HepG2 (cell line): ENCODE measurements at regions not wholly inside any gene's neighbourhood (a gene's known extent, or its start where the extent isn't known, plus 50 kb on each side); places are given as distances from the start of the nearest gene placed in this dataset.
A peak's percentile ranks its signal among the peaks of the same experiment; 100 is the strongest.

Experiments used
- ADNP ChIP-seq: sonication (generic); formaldehyde crosslinking; IDR thresholded peaks from 2 replicates; pipeline ENCODE4 v1.4.0; 2020; ENCODE audit warnings: missing genetic modification reagents
- EP300 ChIP-seq, 3 experiments: sonication (generic) in 1 of 3; formaldehyde crosslinking in 1 of 3; IDR thresholded peaks; 2 replicates each; pipeline versions ENCODE4 v1.5.1 to v1.6.1; 2011 to 2020; ENCODE audit warnings: low read depth in 2 of 3, low read length in 2 of 3, borderline replicate concordance in 1 of 3, improper control_type of control experiment in 1 of 3, mild to moderate bottlenecking in 1 of 3, missing genetic modification reagents in 1 of 3, moderate library complexity in 1 of 3
- FOXA3 ChIP-seq: IDR thresholded peaks from 2 replicates; pipeline ENCODE4 v1.6.1; 2016; ENCODE audit warnings: missing genetic modification reagents, missing compliant biosample characterization
- HNF4A ChIP-seq: sonication (generic); formaldehyde crosslinking; IDR thresholded peaks from 2 replicates; pipeline ENCODE4 v1.4.0; 2020; ENCODE audit warnings: missing genetic modification reagents
- HOXA9 ChIP-seq: sonication (generic); formaldehyde crosslinking; IDR thresholded peaks from 2 replicates; pipeline ENCODE4 v1.8.1; 2022; ENCODE audit warnings: missing genetic modification reagents, mild to moderate bottlenecking, moderate library complexity, borderline replicate concordance
- ISX ChIP-seq: sonication (generic); formaldehyde crosslinking; conservative IDR thresholded peaks from 2 replicates; pipeline ENCODE4 v1.5.0; 2020; ENCODE audit warnings: missing genetic modification reagents
- KDM5A ChIP-seq: fragments of 200-600 bp; sonication (generic); IDR thresholded peaks from 2 replicates; pipeline ENCODE4 v1.7.0; 2018; ENCODE audit warnings: antibody characterized with exemption, mild to moderate bottlenecking, low read length, borderline replicate concordance
- LCORL ChIP-seq, 2 experiments: fragments of 450-650 bp in 1 of 2; sonication (generic) in 1 of 2; formaldehyde crosslinking in 1 of 2; IDR thresholded peaks; 2 replicates each; pipeline versions ENCODE4 v1.5.0 to v1.6.1; 2017 to 2020; ENCODE audit warnings: antibody characterized with exemption in 1 of 2, missing genetic modification reagents in 1 of 2
- MAFG ChIP-seq: sonication (generic); formaldehyde crosslinking; IDR thresholded peaks from 2 replicates; pipeline ENCODE4 v1.5.1; 2020; ENCODE audit warnings: mild to moderate bottlenecking, missing genetic modification reagents
- MAFK ChIP-seq, 2 experiments: IDR thresholded peaks in 1 of 2; conservative IDR thresholded peaks in 1 of 2; 2 replicates each; pipeline ENCODE4 v1.6.1; 2011; ENCODE audit warnings: improper control_type of control experiment in 2 of 2, low read length in 2 of 2
- MEF2D ChIP-seq: sonication (generic); formaldehyde crosslinking; IDR thresholded peaks from 2 replicates; pipeline ENCODE4 v1.5.1; 2020; ENCODE audit warnings: mild to moderate bottlenecking, missing genetic modification reagents
- MEIS2 ChIP-seq: sonication (generic); formaldehyde crosslinking; IDR thresholded peaks from 2 replicates; pipeline ENCODE4 v1.9.0; 2021; ENCODE audit warnings: mild to moderate bottlenecking, missing genetic modification reagents
- NFYB ChIP-seq: sonication (generic); formaldehyde crosslinking; IDR thresholded peaks from 2 replicates; pipeline ENCODE4 v1.4.0; 2020; ENCODE audit warnings: missing genetic modification reagents
- NR2F6 ChIP-seq, 2 experiments: IDR thresholded peaks; 2 replicates each; pipeline ENCODE4 v1.6.1; 2016; ENCODE audit warnings: antibody characterized with exemption in 1 of 2, mild to moderate bottlenecking in 1 of 2
- PPARG ChIP-seq: conservative IDR thresholded peaks from 2 replicates; pipeline ENCODE4 v1.6.1; 2016; ENCODE audit warnings: missing biosample characterization, missing genetic modification reagents
- RXRB ChIP-seq: IDR thresholded peaks from 2 replicates; pipeline ENCODE4 v1.6.1; 2016; ENCODE audit warnings: borderline replicate concordance, missing genetic modification reagents, missing compliant biosample characterization
- SOX13 ChIP-seq, 3 experiments: fragments of 450-650 bp in 1 of 3; sonication (generic) in 1 of 3; formaldehyde crosslinking in 1 of 3; IDR thresholded peaks in 2 of 3; conservative IDR thresholded peaks in 1 of 3; 2 replicates each; pipeline versions ENCODE4 v1.5.0 to v1.6.1; 2016 to 2020; ENCODE audit warnings: antibody characterized with exemption in 1 of 3, mild to moderate bottlenecking in 1 of 3, missing compliant biosample characterization in 1 of 3, missing genetic modification reagents in 1 of 3, moderate library complexity in 1 of 3
- SP5 ChIP-seq: IDR thresholded peaks from 2 replicates; pipeline ENCODE4 v1.6.1; 2016; ENCODE audit warnings: low read depth, borderline replicate concordance
- U2AF2 ChIP-seq: fragments of 200-400 bp; formaldehyde crosslinking; IDR thresholded peaks from 2 replicates; pipeline ENCODE4 v1.6.1; 2017; ENCODE audit warnings: low read depth, mild to moderate bottlenecking, low read length
- ZNF776 ChIP-seq: sonication (generic); formaldehyde crosslinking; IDR thresholded peaks from 2 replicates; pipeline ENCODE4 v1.4.0; 2020; ENCODE audit warnings: mild to moderate bottlenecking, missing genetic modification reagents
- ZNF839 ChIP-seq: sonication (generic); formaldehyde crosslinking; IDR thresholded peaks from 2 replicates; pipeline ENCODE4 v1.4.0; 2020; ENCODE audit warnings: missing genetic modification reagents, mild to moderate bottlenecking, borderline replicate concordance
- TF ChIP-seq, protein P1 (sequence below): sonication (generic); formaldehyde crosslinking; IDR thresholded peaks from 2 replicates; pipeline ENCODE4 v1.4.0; 2020; ENCODE audit warnings: missing genetic modification reagents; ENCODE audit errors: not compliant biosample characterization
- TF ChIP-seq, protein P2 (sequence below): sonication (generic); formaldehyde crosslinking; IDR thresholded peaks from 2 replicates; pipeline ENCODE4 v1.4.0; 2020; ENCODE audit warnings: missing genetic modification reagents
- TF ChIP-seq, protein P3 (sequence below): sonication (generic); formaldehyde crosslinking; IDR thresholded peaks from 2 replicates; pipeline ENCODE4 v1.8.0; 2022; ENCODE audit warnings: mild to moderate bottlenecking, missing genetic modification reagents, borderline replicate concordance
- TF ChIP-seq, protein P4 (sequence below): sonication (generic); formaldehyde crosslinking; IDR thresholded peaks from 2 replicates; pipeline ENCODE4 v1.4.0; 2020; ENCODE audit warnings: missing genetic modification reagents

DNA sequence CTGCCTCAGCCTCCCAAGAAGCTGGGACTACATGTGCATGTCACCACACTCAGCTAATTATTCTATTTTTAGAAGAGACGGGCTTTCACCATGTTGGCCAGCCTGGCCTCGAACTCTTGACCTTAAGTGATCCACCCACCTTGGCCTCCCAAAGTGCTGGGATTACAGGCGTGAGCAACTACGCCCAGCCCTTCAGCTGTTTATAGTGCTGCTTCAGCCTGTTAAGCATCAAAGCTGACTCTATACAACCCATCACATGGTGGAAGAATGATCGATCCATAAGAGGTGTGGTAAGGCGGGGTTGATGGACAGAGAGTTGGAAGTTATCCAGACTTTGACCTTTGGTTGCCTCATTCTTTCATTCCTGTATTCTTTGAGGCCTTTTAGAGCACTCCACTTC, 56.2 kb upstream of the RAPGEF2 start (continued):
- TF ChIP-seq, protein P1, sequence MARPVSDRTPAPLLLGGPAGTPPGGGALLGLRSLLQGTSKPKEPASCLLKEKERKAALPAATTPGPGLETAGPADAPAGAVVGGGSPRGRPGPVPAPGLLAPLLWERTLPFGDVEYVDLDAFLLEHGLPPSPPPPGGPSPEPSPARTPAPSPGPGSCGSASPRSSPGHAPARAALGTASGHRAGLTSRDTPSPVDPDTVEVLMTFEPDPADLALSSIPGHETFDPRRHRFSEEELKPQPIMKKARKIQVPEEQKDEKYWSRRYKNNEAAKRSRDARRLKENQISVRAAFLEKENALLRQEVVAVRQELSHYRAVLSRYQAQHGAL (CRISPR knock-in tag) = no peak
- TF ChIP-seq MAFG = no peak
- peak; percentile 15 to 77; a peak in 2 of 4 replicates for TF ChIP-seq EP300 (IDR thresholded peaks at IDR 0.05; ENCODE audit: low read depth in 2 of 2, low read length in 2 of 2)
- TF ChIP-seq EP300 (CRISPR knock-in tag; IDR thresholded peaks at IDR 0.05; ENCODE audit: borderline replicate concordance) = no peak; the same call in 1 of the 2 replicates
- no peak for TF ChIP-seq MAFK (conservative IDR thresholded peaks at IDR 0.05 in 1 of 2, IDR thresholded peaks at IDR 0.05 in 1 of 2; ENCODE audit: low read length in 2 of 2)
- TF ChIP-seq KDM5A = no peak
- TF ChIP-seq HNF4A (CRISPR knock-in tag) = peak; percentile 90
- peak; percentile 63 for TF ChIP-seq PPARG
- TF ChIP-seq, protein P2, sequence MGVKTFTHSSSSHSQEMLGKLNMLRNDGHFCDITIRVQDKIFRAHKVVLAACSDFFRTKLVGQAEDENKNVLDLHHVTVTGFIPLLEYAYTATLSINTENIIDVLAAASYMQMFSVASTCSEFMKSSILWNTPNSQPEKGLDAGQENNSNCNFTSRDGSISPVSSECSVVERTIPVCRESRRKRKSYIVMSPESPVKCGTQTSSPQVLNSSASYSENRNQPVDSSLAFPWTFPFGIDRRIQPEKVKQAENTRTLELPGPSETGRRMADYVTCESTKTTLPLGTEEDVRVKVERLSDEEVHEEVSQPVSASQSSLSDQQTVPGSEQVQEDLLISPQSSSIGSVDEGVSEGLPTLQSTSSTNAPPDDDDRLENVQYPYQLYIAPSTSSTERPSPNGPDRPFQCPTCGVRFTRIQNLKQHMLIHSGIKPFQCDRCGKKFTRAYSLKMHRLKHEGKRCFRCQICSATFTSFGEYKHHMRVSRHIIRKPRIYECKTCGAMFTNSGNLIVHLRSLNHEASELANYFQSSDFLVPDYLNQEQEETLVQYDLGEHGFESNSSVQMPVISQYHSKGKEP = no peak
- no peak for TF ChIP-seq ISX
- peak; percentile 69 for TF ChIP-seq FOXA3 (CRISPR knock-in tag)
- TF ChIP-seq ZNF839 (CRISPR knock-in tag) = no peak
- no peak for TF ChIP-seq NFYB (CRISPR knock-in tag)
- TF ChIP-seq SOX13 (IDR thresholded peaks at IDR 0.05) = no peak
- TF ChIP-seq SOX13 (CRISPR knock-in tag; conservative IDR thresholded peaks at IDR 0.05 in 1 of 2, IDR thresholded peaks at IDR 0.05 in 1 of 2) = peak in 1 of 2 experiments; percentile 85; a peak in 2 of 4 replicates
- no peak for TF ChIP-seq HOXA9 (CRISPR knock-in tag)
- TF ChIP-seq NR2F6 (IDR thresholded peaks at IDR 0.05) = peak; percentile 74
- peak; percentile 74 for TF ChIP-seq NR2F6 (CRISPR knock-in tag; IDR thresholded peaks at IDR 0.05)
- TF ChIP-seq SP5 (CRISPR knock-in tag) = peak; percentile 98
- peak; percentile 82 for TF ChIP-seq RXRB (CRISPR knock-in tag)
- TF ChIP-seq, protein P3, sequence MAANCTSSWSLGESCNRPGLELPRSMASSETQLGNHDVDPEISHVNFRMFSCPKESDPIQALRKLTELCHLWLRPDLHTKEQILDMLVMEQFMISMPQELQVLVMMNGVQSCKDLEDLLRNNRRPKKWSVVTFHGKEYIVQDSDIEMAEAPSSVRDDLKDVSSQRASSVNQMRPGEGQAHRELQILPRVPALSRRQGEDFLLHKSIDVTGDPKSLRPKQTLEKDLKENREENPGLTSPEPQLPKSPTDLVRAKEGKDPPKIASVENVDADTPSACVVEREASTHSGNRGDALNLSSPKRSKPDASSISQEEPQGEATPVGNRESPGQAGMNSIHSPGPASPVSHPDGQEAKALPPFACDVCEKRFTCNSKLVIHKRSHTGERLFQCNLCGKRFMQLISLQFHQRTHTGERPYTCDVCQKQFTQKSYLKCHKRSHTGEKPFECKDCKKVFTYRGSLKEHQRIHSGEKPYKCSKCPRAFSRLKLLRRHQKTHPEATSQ (CRISPR knock-in tag) = peak; percentile 71; the same call in 1 of the 2 replicates
- TF ChIP-seq LCORL (IDR thresholded peaks at IDR 0.05) = no peak
- TF ChIP-seq LCORL (CRISPR knock-in tag; IDR thresholded peaks at IDR 0.05) = peak; percentile 60; the same call in 1 of the 2 replicates
- TF ChIP-seq U2AF2 = no peak
- 0 out of 2 replicates have a peak, but pooled peaks have one; percentile 60 for TF ChIP-seq ADNP (CRISPR knock-in tag)
- TF ChIP-seq, protein P4, sequence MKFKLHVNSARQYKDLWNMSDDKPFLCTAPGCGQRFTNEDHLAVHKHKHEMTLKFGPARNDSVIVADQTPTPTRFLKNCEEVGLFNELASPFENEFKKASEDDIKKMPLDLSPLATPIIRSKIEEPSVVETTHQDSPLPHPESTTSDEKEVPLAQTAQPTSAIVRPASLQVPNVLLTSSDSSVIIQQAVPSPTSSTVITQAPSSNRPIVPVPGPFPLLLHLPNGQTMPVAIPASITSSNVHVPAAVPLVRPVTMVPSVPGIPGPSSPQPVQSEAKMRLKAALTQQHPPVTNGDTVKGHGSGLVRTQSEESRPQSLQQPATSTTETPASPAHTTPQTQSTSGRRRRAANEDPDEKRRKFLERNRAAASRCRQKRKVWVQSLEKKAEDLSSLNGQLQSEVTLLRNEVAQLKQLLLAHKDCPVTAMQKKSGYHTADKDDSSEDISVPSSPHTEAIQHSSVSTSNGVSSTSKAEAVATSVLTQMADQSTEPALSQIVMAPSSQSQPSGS = peak; percentile 43; the same call in 1 of the 2 replicates
- peak; percentile 81; the same call in 1 of the 2 replicates for TF ChIP-seq MEIS2 (CRISPR knock-in tag)
- TF ChIP-seq ZNF776 (CRISPR knock-in tag) = no peak
- peak; percentile 86; the same call in 1 of the 2 replicates for TF ChIP-seq MEF2D (CRISPR knock-in tag)
